Smooth muscle cell (in vitro differentiated cells): ENCODE measurements at regions not wholly inside any gene's neighbourhood (a gene's known extent, or its start where the extent isn't known, plus 50 kb on each side); places are given as distances from the start of the nearest gene placed in this dataset.
A peak's percentile ranks its signal among the peaks of the same experiment; 100 is the strongest.

Experiments
- DNase-seq: peaks from one replicate; lab custom pipeline; 2025; ENCODE audit not compliant: unreplicated experiment; lab: John Stamatoyannopoulos, UW
- H2AFZ ChIP-seq: fragments of 200-600 bp; sonication (generic); 2 replicates; pipeline ENCODE4 v1.6.0; 2016; ENCODE audit warnings: antibody characterized with exemption, low read depth, mild to moderate bottlenecking
- H3F3A ChIP-seq: fragments of 200-600 bp; sonication (generic); 2 replicates; pipeline ENCODE4 v1.6.0; 2017; ENCODE audit warnings: antibody characterized with exemption, low read depth
- H3K27ac ChIP-seq: fragments of 200-600 bp; sonication (generic); 2 replicates; pipeline ENCODE4 v1.5.1; 2016; ENCODE audit warnings: low read depth, mild to moderate bottlenecking
- H3K27me3 ChIP-seq: fragments of 200-600 bp; sonication (generic); 2 replicates; pipeline ENCODE4 v1.6.1; 2016; ENCODE audit warnings: low read depth, mild to moderate bottlenecking
- H3K36me3 ChIP-seq: fragments of 200-600 bp; sonication (generic); 2 replicates; pipeline ENCODE4 v1.5.1; 2016; ENCODE audit warnings: low read depth
- H3K4me1 ChIP-seq: fragments of 200-600 bp; sonication (generic); 2 replicates; pipeline ENCODE4 v1.5.1; 2016; ENCODE audit warnings: low read depth
- H3K4me2 ChIP-seq: fragments of 200-600 bp; sonication (generic); 2 replicates; pipeline ENCODE4 v1.6.0; 2016; ENCODE audit warnings: mild to moderate bottlenecking
- H3K4me3 ChIP-seq: fragments of 200-600 bp; sonication (generic); 2 replicates; pipeline ENCODE4 v1.5.1; 2016; ENCODE audit warnings: mild to moderate bottlenecking
- H3K79me2 ChIP-seq: fragments of 200-600 bp; sonication (generic); 2 replicates; pipeline ENCODE4 v1.6.0; 2016; ENCODE audit warnings: low read depth, mild to moderate bottlenecking
- H3K9ac ChIP-seq: fragments of 200-600 bp; sonication (generic); 2 replicates; pipeline ENCODE4 v1.6.0; 2016; ENCODE audit warnings: low read depth
- H3K9me3 ChIP-seq: fragments of 200-600 bp; sonication (generic); replicated peaks from 2 replicates; pipeline ENCODE4 v1.5.1; 2016; ENCODE audit warnings: low read depth
- H4K20me1 ChIP-seq: fragments of 200-600 bp; sonication (generic); 2 replicates; pipeline ENCODE4 v1.6.0; 2016; ENCODE audit warnings: low read depth
- WGBS: methylation state at CpG from one replicate; pipeline ENCODE4 v1.1.7; 2016; ENCODE audit warnings: low lambda C conversion rate; 5-methylcytosine and 5-hydroxymethylcytosine counted together
- TF ChIP-seq, protein P1 (sequence below): fragments of 200-600 bp; sonication (generic); IDR thresholded peaks from 2 replicates; pipeline ENCODE4 v1.5.1; 2017; ENCODE audit warnings: borderline replicate concordance, mild to moderate bottlenecking, antibody characterized with exemption; ENCODE audit not compliant: insufficient read depth, poor library complexity, severe bottlenecking

DNA sequence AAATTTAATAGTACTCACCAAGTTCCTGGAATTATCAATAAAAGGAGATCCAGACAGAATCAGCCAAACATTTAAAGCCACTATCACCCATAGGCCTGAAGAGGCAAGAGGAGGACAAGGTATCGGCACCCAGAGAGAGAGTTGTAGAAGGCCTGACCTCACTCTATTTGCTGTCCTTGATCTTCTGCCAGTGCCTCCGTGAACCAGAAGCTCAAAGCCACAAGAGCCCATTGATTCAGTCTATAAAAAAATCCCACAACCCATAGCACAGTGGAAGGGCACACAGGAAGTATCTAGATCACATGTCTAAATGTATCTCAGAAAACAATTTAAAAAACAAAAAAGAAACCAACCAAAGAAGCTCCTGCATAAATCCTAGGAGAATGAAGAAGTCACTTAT lies 68.6 kb upstream of the FAM174B start:
- H3K9ac ChIP-seq, result no peak overlapping the region
- no peaks in the 10 kb centered on the region for H3K27me3 ChIP-seq
- no peak overlapping the region for H2AFZ ChIP-seq
- H3F3A ChIP-seq, result no peaks in the 10 kb centered on the region
- H3K79me2 ChIP-seq, result no peaks in the 10 kb centered on the region
- DNase-seq, result no peak
- no peaks in the 10 kb centered on the region for H4K20me1 ChIP-seq
- no peaks in the 10 kb centered on the region for H3K9me3 ChIP-seq
- TF ChIP-seq, protein P1, sequence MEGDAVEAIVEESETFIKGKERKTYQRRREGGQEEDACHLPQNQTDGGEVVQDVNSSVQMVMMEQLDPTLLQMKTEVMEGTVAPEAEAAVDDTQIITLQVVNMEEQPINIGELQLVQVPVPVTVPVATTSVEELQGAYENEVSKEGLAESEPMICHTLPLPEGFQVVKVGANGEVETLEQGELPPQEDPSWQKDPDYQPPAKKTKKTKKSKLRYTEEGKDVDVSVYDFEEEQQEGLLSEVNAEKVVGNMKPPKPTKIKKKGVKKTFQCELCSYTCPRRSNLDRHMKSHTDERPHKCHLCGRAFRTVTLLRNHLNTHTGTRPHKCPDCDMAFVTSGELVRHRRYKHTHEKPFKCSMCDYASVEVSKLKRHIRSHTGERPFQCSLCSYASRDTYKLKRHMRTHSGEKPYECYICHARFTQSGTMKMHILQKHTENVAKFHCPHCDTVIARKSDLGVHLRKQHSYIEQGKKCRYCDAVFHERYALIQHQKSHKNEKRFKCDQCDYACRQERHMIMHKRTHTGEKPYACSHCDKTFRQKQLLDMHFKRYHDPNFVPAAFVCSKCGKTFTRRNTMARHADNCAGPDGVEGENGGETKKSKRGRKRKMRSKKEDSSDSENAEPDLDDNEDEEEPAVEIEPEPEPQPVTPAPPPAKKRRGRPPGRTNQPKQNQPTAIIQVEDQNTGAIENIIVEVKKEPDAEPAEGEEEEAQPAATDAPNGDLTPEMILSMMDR, result no peak
- H3K4me3 ChIP-seq, result no peak overlapping the region
- 88% methylated on average over 2 of the region's 2 CpGs for WGBS
- H3K4me2 ChIP-seq, result no peak overlapping the region
- peaks cover 5% of the 10 kb centered on the region for H3K4me1 ChIP-seq
- H3K36me3 ChIP-seq, result no peaks in the 10 kb centered on the region
- no peak overlapping the region for H3K27ac ChIP-seq

DNA sequence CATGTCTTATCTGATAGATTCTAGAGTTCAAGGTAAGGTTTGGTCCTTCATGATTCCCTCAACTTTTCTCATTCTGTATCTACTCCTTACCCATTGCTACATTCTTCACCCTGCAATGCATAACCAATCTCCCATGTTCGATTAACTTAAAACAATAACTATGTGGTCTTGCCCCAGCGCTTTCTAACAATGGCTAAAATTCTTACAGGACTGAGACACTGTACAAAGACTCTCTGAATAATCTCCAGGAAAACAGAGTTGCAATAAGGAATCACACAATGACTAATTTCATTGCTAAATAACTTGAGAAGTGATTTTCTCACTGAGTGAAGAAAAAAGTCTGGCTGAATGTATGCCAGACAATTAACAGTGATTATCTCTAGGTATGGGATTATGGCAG lies 69.6 kb upstream of the FAM174B start:
- Histone ChIP-seq H3K4me3 (no peak overlapping the region), H3K9ac (no peak overlapping the region), H3K4me2 (no peak overlapping the region), H4K20me1 (no peaks in the 10 kb centered on the region), H3K9me3 (no peaks in the 10 kb centered on the region), H3K4me1 (peaks cover 5% of the 10 kb centered on the region), H3K36me3 (no peaks in the 10 kb centered on the region), H3F3A (no peaks in the 10 kb centered on the region), H3K27me3 (no peaks in the 10 kb centered on the region), H2AFZ (no peak overlapping the region), H3K79me2 (no peaks in the 10 kb centered on the region), H3K27ac (no peak overlapping the region)
- no peak for DNase-seq
- WGBS, result 96% methylated on average over 2 of the region's 2 CpGs
- TF ChIP-seq, protein P1, result no peak

DNA sequence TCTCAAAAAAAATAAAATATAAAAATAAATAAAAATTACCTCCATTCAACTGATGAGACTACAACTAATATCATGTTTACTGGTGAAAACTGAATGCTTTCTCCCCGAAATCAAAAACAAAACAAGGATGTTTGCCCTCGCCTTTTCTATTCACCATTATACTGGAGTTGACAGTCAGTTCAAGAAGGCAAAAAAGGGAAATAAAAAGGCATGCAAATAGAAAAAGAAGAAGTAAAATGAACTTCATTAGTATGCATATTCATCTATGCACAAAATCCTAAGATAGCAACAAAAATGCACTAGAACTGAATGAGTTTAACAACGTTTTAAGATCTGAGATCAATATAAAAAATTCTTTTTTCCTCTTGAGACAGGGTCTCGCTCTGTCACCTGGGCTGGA lies 72.7 kb upstream of the FAM174B start:
- Histone ChIP-seq H3K4me3 (no peak overlapping the region), H3K27me3 (no peaks in the 10 kb centered on the region), H2AFZ (no peak overlapping the region), H3F3A (no peaks in the 10 kb centered on the region), H3K79me2 (no peaks in the 10 kb centered on the region), H3K36me3 (no peaks in the 10 kb centered on the region), H3K4me1 (peaks cover 5% of the 10 kb centered on the region), H4K20me1 (no peaks in the 10 kb centered on the region), H3K9ac (no peak overlapping the region), H3K9me3 (no peaks in the 10 kb centered on the region), H3K4me2 (no peak overlapping the region), H3K27ac (no peak overlapping the region)
- 95% methylated on average over 4 of the region's 4 CpGs for WGBS
- DNase-seq, result no peak
- TF ChIP-seq, protein P1, result no peak

DNA sequence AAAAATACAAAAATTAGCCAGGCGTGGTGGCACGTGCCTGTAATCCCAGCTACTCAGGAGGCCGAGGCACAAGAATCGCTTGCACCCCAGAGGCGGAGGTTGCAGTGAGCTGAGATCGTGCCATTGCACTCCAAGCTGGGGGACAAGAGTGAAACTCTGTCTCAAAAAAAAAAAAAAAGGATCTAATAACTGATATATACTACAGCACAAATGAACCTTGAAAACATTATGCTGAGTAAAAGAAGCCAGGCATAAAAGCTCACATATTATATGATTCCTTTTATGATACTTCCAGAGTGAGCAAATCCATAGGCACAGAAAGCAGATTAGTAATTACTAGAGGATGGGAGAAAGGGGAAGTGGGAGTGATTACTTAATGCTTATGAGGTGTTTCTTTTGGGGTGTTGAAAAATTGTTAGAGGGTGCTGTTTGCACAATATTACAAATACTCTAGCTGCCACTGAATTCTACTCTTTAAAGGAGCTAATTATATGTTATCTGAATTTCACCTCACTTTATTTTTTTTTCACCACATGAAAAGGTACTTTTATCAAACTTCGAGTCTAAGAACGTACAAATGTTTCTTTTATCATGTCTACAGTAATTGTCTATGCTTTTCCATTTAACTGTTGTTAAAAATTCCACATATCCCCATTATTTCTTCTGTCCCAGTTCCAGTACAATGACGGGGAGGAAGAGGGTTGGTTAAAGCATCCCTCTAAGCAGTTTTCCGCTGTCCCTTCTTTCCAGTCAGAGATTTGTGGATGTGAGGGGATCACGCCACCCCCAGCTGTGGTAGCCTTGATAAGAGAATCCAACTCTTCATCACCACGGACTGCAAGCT lies 77.7 kb upstream of the FAM174B start:
- Histone ChIP-seq H3K36me3 (no peaks in the 10 kb centered on the region), H2AFZ (peak overlapping the region; percentile 90), H3K9me3 (no peaks in the 10 kb centered on the region), H3K27me3 (no peaks in the 10 kb centered on the region), H3K9ac (no peak overlapping the region), H3K4me1 (no peaks in the 10 kb centered on the region), H3K27ac (peak overlapping the region; percentile 57), H3K79me2 (no peaks in the 10 kb centered on the region), H4K20me1 (no peaks in the 10 kb centered on the region), H3K4me3 (peak overlapping the region; percentile 47), H3K4me2 (peak overlapping the region; percentile 85), H3F3A (no peaks in the 10 kb centered on the region)
- TF ChIP-seq, protein P1, result no peak
- no peak for DNase-seq
- 72% methylated on average over 12 of the region's 12 CpGs for WGBS
